DND-41 (cell line): ENCODE measurements at regions not wholly inside any gene's neighbourhood (a gene's known extent, or its start where the extent isn't known, plus 50 kb on each side); places are given as distances from the start of the nearest gene placed in this dataset.

Experiments used
- ATAC-seq: fragments of 200-7000 bp; cut with Tn5 transposase; 3 replicates; pipeline ENCODE4 v1.9.1; 2021; ENCODE audit warnings: low read depth; ENCODE audit not compliant: insufficient read depth
- DNase-seq: peaks from one replicate; pipeline ENCODE4 v3.0.0-alpha.2; 2020
- H2AFZ ChIP-seq: 2 replicates; pipeline ENCODE4 v1.6.0; 2012; ENCODE audit warnings: low read depth, low read length
- H3K27ac ChIP-seq: 2 replicates; pipeline ENCODE4 v1.5.1; 2012; ENCODE audit warnings: low read length, inconsistent platforms
- H3K27me3 ChIP-seq: fragments of 200-600 bp; sonication (generic); 2 replicates; pipeline ENCODE4 v1.6.0; 2012; ENCODE audit warnings: low read length, mild to moderate bottlenecking, inconsistent platforms; ENCODE audit not compliant: insufficient read depth, poor library complexity
- H3K36me3 ChIP-seq: 2 replicates; pipeline ENCODE4 v1.5.1; 2012; ENCODE audit warnings: low read length, inconsistent platforms; ENCODE audit not compliant: insufficient read depth
- H3K4me1 ChIP-seq: 2 replicates; pipeline ENCODE4 v1.5.1; 2012; ENCODE audit warnings: mild to moderate bottlenecking, low read length; ENCODE audit not compliant: insufficient read depth
- H3K4me2 ChIP-seq: 2 replicates; pipeline ENCODE4 v1.6.0; 2012; ENCODE audit warnings: mild to moderate bottlenecking, moderate library complexity, low read length, inconsistent platforms; ENCODE audit not compliant: insufficient read depth
- H3K4me3 ChIP-seq, 2 experiments: fragments of 200-600 bp in 1 of 2; shearing (Covaris generic) in 1 of 2; 2 replicates each; pipeline ENCODE4 v1.5.1; 2012 to 2016; ENCODE audit warnings: inconsistent platforms in 2 of 2, low read length in 2 of 2, mild to moderate bottlenecking in 2 of 2, low read depth in 1 of 2, moderate library complexity in 1 of 2
- H3K79me2 ChIP-seq: 2 replicates; pipeline ENCODE4 v1.6.0; 2012; ENCODE audit warnings: low read length, inconsistent platforms; ENCODE audit not compliant: insufficient read depth
- H3K9ac ChIP-seq: 2 replicates; pipeline ENCODE4 v1.6.0; 2012; ENCODE audit warnings: low read depth, mild to moderate bottlenecking, inconsistent platforms, low read length, moderate library complexity
- H3K9me3 ChIP-seq: 2 replicates; pipeline ENCODE4 v1.5.1; 2012; ENCODE audit warnings: low read length, moderate library complexity, mild to moderate bottlenecking, inconsistent platforms; ENCODE audit not compliant: insufficient read depth, severe bottlenecking
- H4K20me1 ChIP-seq: 2 replicates; pipeline ENCODE4 v1.6.0; 2012; ENCODE audit warnings: low read length; ENCODE audit not compliant: insufficient read depth
- CTCF ChIP-seq: IDR thresholded peaks from 2 replicates; pipeline ENCODE4 v1.5.1; 2012; ENCODE audit warnings: borderline replicate concordance, low read length, moderate library complexity, mild to moderate bottlenecking; ENCODE audit not compliant: poor library complexity, severe bottlenecking; ENCODE audit errors: extremely low read depth
- EZH2 ChIP-seq: IDR thresholded peaks from 3 replicates; pipeline ENCODE4 v1.6.1; 2012; ENCODE audit warnings: borderline replicate concordance, low read depth, mild to moderate bottlenecking, moderate library complexity, low read length, inconsistent platforms; ENCODE audit not compliant: severe bottlenecking

- no peak for DNase-seq
- no peak for TF ChIP-seq CTCF
- no peak for TF ChIP-seq EZH2
- no peak overlapping the region for H2AFZ ChIP-seq
- H3K4me2 ChIP-seq, result no peak overlapping the region
- ATAC-seq, result no peak
- no peak overlapping the region for H3K4me3 ChIP-seq
- no peaks in the 10 kb centered on the region for H3K79me2 ChIP-seq
- no peaks in the 10 kb centered on the region for H3K27me3 ChIP-seq
- H3K4me1 ChIP-seq, result no peaks in the 10 kb centered on the region
- no peak overlapping the region for H3K9ac ChIP-seq
- no peak overlapping the region for H3K27ac ChIP-seq
- H3K36me3 ChIP-seq, result no peaks in the 10 kb centered on the region
- no peaks in the 10 kb centered on the region for H3K9me3 ChIP-seq
- no peaks in the 10 kb centered on the region for H4K20me1 ChIP-seq
Measured at GRCh38 chr10:130362308-130362761, 226.1 kb downstream of the GLRX3 start.

- no peaks in the 10 kb centered on the region for H4K20me1 ChIP-seq
- H3K4me2 ChIP-seq, result no peak overlapping the region
- H3K4me1 ChIP-seq, result no peaks in the 10 kb centered on the region
- no peak for ATAC-seq
- no peaks in the 10 kb centered on the region for H3K79me2 ChIP-seq
- no peak for TF ChIP-seq EZH2
- no peak for TF ChIP-seq CTCF
- no peak overlapping the region for H2AFZ ChIP-seq
- H3K27ac ChIP-seq, result no peak overlapping the region
- no peak overlapping the region for H3K9ac ChIP-seq
- no peak for DNase-seq
- no peaks in the 10 kb centered on the region for H3K9me3 ChIP-seq
- H3K4me3 ChIP-seq, result no peak overlapping the region
- H3K36me3 ChIP-seq, result no peaks in the 10 kb centered on the region
- no peaks in the 10 kb centered on the region for H3K27me3 ChIP-seq
Measured at GRCh38 chr10:130363051-130363450, 226.9 kb downstream of the GLRX3 start.

GRCh38 chr10:130363899-130364445 is 227.8 kb downstream of the GLRX3 start:
- Histone ChIP-seq H3K4me3 (no peak overlapping the region), H3K4me1 (no peaks in the 10 kb centered on the region), H3K9ac (no peak overlapping the region), H3K79me2 (no peaks in the 10 kb centered on the region), H2AFZ (no peak overlapping the region), H3K36me3 (no peaks in the 10 kb centered on the region), H4K20me1 (no peaks in the 10 kb centered on the region), H3K27ac (no peak overlapping the region), H3K9me3 (no peaks in the 10 kb centered on the region), H3K4me2 (no peak overlapping the region), H3K27me3 (no peaks in the 10 kb centered on the region)
- TF ChIP-seq EZH2 (no peak), CTCF (no peak)
- ATAC-seq (no peak), DNase-seq (no peak)
